D341Med (cell line): ENCODE measurements at regions not wholly inside any gene's neighbourhood (a gene's known extent, or its start where the extent isn't known, plus 50 kb on each side); places are given as distances from the start of the nearest gene placed in this dataset.

Experiments
- DNase-seq: peaks from one replicate; pipeline ENCODE4 v3.0.0; 2012; ENCODE audit warnings: low spot score

- no peak for DNase-seq
Measured at GRCh38 chr3:115475178-115476041, 147.9 kb upstream of the GAP43 start.

GRCh38 chr3:115476472-115476871 lies 146.8 kb upstream of the GAP43 start:
- no peak for DNase-seq

GRCh38 chr3:115478359-115478758 lies 145.0 kb upstream of the GAP43 start:
- DNase-seq = no peak

GRCh38 chr3:115486880-115487279 lies 136.4 kb upstream of the GAP43 start:
- no peak for DNase-seq

GRCh38 chr3:115487968-115488367 lies 135.3 kb upstream of the GAP43 start:
- DNase-seq = no peak

GRCh38 chr3:115488409-115488808 lies 134.9 kb upstream of the GAP43 start:
- no peak for DNase-seq

- DNase-seq = no peak
Measured at GRCh38 chr3:115494826-115495225, 128.5 kb upstream of the GAP43 start.

GRCh38 chr3:115498421-115498820 lies 124.9 kb upstream of the GAP43 start:
- no peak for DNase-seq

- DNase-seq = no peak
Measured at GRCh38 chr3:115498898-115499297, 124.4 kb upstream of the GAP43 start.

- no peak for DNase-seq
Measured at GRCh38 chr3:115499666-115500065, 123.6 kb upstream of the GAP43 start.

GRCh38 chr3:115500795-115501194 lies 122.5 kb upstream of the GAP43 start:
- DNase-seq = no peak

- DNase-seq = no peak
Measured at GRCh38 chr3:115502128-115502527, 121.2 kb upstream of the GAP43 start.

GRCh38 chr3:115503394-115503793 lies 119.9 kb upstream of the GAP43 start:
- no peak for DNase-seq

- DNase-seq = no peak
Measured at GRCh38 chr3:115508562-115508961, 114.7 kb upstream of the GAP43 start.

GRCh38 chr3:115512565-115513415 lies 110.5 kb upstream of the GAP43 start:
- DNase-seq = peak; percentile 47

- DNase-seq = peak; percentile 26
Measured at GRCh38 chr3:115513416-115513800, 109.9 kb upstream of the GAP43 start.

GRCh38 chr3:115517457-115518050 lies 105.8 kb upstream of the GAP43 start:
- no peak for DNase-seq

GRCh38 chr3:115518100-115518852 lies 105.0 kb upstream of the GAP43 start:
- DNase-seq = peak; percentile 21

GRCh38 chr3:115520241-115520640 lies 103.1 kb upstream of the GAP43 start:
- no peak for DNase-seq

- no peak for DNase-seq
Measured at GRCh38 chr3:115520651-115521245, 102.6 kb upstream of the GAP43 start.

- no peak for DNase-seq
Measured at GRCh38 chr3:115523458-115523857, 99.9 kb upstream of the GAP43 start.

GRCh38 chr3:115524549-115524948 lies 98.8 kb upstream of the GAP43 start:
- no peak for DNase-seq
